DMS79 (cell line): ENCODE measurements at regions not wholly inside any gene's neighbourhood (a gene's known extent, or its start where the extent isn't known, plus 50 kb on each side); places are given as distances from the start of the nearest gene placed in this dataset.

Experiments
- DNase-seq: peaks from one replicate; lab custom pipeline; 2025; lab: John Stamatoyannopoulos, UW

DNA sequence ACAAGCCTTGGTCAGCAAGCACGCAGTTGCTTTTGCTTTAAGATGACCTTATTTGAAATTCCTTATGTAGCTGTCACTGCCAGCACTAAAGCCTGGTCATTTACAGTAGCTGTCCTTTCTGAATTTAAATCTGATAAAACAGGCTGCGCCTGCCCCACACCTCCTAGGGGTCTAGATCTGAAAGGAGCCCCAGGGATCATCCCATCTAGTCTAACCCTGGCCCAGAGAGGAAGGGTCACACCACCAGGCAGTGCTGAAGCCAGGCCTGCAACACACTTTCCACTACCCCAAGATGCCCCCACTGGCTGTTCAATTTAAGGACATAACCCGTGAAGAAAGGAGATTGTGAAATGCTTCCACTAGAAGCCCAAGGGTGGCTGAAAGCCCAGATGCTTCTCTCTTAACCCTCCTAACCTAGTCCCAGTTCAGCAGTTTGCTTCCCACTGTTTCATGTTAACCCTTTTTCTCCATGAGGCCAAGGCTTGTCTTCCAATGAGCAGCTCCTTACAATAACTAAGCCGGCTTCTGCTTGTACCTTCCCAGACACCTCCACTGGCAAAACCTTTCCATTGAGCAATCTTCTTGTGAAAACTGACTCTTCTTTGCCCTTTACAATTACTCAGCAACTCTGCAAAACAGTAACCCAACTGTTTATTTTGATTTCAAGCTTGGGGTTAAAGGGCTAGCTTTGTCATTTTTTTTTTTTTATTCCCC lies 198.9 kb upstream of the LPP start:
- no peak for DNase-seq

GRCh38 chr3:187955587-187955952 lies 198.4 kb upstream of the LPP start:
- DNase-seq, result no peak

- no peak for DNase-seq
Observed at GRCh38 chr3:187957165-187957581, 196.8 kb upstream of the LPP start.

GRCh38 chr3:187957582-187957981 lies 196.4 kb upstream of the LPP start:
- DNase-seq, result no peak

- DNase-seq, result no peak
Observed at GRCh38 chr3:187958432-187959003, 195.4 kb upstream of the LPP start.

DNA sequence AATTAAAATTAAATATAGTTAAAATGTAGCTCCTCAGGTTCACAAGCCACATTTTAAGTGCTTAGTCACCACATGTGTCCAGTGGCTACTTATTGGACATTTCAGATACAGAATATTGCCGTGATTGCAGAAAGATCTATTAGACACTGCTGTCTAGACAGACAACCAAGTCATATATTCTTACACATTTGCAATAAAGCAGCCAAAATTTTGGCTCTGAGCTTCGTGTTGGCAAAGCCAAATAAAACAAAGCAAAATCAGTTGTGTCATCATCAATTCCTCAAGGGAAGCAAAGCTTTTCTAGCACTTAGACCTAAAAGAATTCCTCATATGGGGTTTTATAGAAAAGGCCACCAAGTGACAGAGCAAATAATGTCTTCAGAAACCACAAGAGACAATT lies 193.1 kb upstream of the LPP start:
- DNase-seq, result no peak

DNA sequence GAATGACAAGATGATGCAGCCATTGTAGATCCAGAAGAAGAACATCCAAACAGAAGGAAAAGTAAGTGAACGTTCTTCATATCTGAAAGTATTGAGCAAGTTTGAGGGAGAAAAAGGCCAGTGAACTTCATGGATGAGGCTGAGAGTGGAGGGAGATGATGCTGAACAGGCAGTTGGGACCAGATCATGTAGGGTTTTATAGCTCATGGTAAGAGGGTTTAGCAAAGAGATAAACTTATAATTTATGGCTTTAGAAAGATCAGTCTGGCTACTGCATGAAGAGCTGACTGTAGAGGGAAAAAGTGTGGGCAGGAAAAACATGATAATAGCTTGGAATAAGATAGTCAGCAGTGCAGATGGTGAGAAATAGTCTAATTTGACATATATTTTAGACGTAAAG lies 192.6 kb upstream of the LPP start:
- DNase-seq, result no peak

- DNase-seq, result no peak
Observed at GRCh38 chr3:187963003-187963676, 190.8 kb upstream of the LPP start.

DNA sequence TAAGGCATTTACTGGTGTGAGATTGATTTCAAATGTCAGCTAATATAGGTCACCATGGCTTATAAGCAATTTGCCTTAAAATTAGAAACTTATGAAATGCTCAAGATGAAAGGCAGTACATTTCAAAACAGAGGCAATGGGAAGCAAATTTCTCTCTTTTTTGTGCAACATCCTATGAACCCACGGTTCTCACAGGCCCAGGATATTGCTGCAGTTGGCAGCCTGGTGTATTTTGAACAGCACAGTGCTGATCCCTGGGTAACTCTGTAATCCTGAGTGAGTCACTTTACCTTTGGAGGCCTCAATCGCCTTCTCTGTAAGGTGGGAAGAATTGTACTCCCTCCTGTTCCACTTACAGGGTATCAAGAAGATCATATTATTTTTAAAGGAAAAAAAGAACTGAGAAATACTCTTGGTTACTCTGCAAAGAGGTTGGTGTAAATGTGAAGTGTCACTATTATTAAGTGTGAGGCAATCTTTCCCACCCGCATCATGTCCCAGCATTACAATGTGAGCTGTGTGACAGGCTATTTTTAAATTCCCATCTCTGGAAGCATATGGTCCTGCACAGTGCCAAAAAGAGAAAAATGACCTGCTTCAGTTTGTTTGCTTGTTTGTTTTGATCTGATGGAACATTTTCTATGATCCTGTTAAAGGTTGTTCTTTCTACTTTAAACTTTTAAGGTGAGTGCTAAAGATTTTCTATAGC lies 190.1 kb upstream of the LPP start:
- no peak for DNase-seq

DNA sequence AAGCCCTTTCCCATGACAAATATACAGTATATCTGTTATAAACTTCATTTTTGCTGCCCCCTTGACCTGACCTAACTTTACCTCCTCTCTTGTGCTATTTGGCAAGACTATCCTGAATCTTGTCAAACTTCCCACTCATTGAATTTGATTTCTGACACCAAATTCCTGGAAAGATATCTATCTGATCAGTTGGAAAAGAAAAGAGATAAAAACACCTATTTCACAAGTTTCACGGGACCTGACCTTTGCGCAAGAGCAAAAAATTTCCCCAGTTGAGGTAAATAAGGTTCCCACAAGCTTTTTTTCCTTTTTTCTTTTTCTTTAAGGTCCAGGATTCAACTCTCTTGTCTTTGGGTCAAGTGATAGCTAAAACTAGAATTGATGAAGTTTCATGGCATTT lies 189.2 kb upstream of the LPP start:
- DNase-seq, result no peak

DNA sequence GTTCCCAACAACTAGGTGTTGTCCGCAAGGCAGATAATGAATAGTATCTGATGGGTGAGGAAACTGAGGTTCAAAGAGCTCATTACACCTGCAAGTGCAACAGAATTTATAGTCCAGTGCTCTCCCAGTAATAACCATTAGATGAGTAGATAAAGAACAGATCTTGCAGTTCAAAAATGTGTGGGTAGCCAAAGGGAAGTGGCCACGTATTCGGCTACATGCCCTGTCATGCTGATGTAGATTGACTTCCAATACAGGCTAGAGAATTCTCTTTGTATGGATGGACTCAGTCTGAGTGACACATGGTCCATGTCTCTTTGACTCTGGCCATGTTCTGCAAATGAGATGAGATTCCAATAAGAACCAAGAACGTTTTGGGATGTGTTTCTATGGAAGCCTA lies 187.9 kb upstream of the LPP start:
- DNase-seq, result no peak

- no peak for DNase-seq
Observed at GRCh38 chr3:187966636-187967406, 187.1 kb upstream of the LPP start.

DNA sequence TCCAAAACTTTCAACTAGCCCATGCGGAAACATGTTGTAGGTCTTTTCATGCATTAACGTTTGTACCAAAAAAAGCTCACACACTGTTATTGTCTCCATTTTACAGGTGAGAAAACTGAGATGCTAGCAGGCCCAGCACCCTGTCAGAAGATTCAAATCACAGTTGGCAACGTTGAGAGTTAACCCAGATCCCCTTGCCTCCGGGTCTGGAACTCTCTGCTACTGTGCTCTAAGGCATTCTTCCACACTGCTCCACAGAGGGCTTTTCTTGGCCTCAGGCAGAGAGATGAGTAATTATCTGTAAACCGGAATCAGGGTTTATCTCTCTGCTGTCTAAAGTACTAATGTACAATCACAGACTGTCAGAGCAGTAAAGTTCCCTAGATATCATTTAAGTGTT lies 186.0 kb upstream of the LPP start:
- no peak for DNase-seq

DNA sequence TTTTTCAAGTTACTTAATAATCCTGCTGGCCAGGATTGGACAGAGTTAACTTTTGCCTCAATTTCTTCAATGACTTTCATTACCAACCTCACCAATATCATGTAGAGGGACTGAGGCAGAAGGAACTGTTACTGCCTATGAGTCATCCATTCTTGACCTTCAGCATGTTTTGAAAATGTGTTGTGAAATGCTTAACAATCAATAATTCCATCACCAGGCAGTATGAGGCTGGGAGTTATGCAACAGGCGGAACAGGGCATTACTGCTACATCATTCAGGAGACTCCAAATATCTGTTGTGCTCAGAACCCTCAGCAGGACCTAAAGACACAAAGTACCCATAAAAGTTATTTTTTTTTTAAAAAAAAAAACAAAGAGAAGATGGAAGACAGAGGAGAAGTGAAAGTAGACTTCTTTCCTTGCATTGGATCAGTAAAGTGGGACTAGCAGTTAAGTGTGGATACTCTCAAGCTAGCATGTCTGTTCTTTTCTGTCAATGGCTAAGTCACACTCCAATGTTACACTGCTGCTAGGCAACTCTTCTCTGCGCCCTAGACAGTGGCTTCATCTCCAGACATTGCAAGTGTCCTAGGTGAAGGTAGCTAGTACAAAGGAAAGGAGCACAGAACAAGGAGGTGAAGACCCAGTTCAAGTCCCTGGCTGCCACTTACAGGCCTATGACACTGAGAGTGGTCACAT lies 184.9 kb upstream of the LPP start:
- DNase-seq, result no peak

GRCh38 chr3:187969581-187969950 lies 184.4 kb upstream of the LPP start:
- DNase-seq, result no peak

DNA sequence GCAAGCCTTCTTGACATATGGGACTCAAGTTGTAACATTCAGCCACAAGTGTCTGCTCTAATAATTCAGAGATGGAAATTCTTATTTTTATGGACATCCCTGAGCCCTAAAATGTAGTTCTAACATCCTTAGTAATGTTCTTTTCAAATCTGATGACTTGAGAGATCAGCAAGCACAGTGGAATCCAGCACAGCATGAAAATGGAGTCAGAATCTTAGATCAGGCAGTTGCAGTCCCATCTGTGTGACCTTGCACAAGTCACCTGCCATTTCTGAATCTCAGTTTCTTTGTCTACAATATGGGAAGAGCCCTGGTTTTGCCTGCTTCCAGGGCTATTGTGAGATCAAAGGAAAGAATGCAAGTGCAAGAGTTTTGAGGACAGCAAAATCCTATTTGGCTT lies 183.9 kb upstream of the LPP start:
- no peak for DNase-seq

DNA sequence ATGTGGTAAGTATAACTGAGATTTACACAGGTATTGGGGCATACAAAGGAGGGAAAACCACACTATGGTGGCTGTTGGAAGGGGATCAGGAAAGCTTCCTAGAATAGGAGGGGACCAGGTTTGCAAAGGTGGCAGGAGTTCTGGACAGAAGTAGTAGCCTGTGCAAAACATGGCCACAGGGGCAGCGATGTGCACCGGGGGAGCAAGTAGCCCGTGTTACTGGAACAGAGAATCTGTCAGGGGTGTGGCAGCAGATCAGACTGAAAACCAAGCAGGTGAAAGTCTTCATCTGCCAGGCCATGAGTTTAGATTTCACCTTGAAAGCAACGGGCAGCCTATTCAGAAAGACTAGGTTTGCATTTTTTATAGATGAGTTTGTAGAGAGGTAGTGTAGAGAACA lies 182.3 kb upstream of the LPP start:
- DNase-seq, result no peak

- no peak for DNase-seq
Observed at GRCh38 chr3:187972454-187972853, 181.5 kb upstream of the LPP start.

DNA sequence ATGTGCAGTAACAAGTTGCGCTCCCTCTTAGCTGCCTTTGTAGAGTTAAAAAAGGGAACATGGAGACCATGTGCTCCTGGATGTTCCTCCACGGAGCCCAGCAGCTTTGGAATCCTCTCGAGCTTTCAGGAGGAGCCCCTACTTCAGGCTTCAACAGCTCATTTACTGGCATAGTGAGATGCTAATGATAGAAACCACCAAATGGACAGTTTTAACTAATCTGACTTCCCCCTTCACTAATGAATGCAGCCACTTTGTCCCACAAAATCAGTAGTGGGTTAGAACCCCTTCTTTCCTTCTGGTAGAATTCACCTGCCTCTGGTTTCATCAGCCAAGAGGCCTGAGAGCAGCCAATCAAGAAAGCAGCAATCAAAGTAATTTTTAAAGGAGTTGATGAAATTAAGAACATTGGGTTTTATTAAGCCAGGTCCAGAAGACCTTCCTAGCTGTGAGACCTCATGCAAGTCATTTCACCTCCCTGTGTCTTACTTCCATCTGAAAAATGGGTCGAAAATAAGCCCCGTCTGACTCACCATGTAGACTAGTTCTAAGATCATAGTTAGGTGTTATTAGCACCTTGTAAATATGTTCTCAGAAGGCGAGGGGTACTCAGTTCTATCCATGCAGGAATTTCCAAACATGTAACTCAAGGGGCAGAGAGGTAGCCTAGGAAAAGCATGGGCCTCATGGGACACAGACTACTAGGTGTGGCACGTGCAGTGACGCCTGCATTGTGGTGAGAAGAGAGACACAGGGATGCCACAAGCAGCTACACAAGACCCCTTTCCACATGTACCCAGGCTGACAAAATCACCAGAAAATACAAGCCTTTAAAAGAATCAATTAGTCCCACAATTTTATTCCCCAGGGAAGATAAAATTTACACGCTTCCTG lies 179.7 kb upstream of the LPP start:
- DNase-seq, result no peak

GRCh38 chr3:187974871-187975271 lies 179.1 kb upstream of the LPP start:
- no peak for DNase-seq
